NCI-H2227 (cell line): ENCODE measurements at regions not wholly inside any gene's neighbourhood (a gene's known extent, or its start where the extent isn't known, plus 50 kb on each side); places are given as distances from the start of the nearest gene placed in this dataset.
"Not testable (repeated sequence)": the region's sequence is repeated elsewhere in the genome, so short reads cannot be mapped to it uniquely, and the experiment has no call there.

Experiments
- DNase-seq: peaks from one replicate; lab custom pipeline; 2025; ENCODE audit not compliant: unreplicated experiment; lab: John Stamatoyannopoulos, UW

DNA sequence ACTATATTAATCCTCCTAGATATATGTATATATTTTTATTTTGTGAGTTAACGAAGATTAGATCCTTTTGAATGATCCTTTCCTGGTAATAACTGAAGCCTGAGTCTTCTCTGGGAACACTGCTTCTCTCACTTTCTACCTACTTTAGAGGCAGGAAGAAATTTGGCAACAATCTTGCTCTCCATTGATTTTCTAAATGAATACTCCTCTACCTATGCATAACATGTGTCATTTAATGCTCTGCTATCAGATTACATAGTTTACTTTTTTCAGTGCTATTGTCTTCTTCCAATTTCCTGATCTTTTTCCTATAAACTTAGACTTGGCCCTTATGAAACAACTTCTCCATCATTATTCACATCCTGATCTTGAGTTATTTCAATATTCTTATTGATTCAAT is 60.4 kb upstream of the PDHA2 start:
- DNase-seq: no peak

DNA sequence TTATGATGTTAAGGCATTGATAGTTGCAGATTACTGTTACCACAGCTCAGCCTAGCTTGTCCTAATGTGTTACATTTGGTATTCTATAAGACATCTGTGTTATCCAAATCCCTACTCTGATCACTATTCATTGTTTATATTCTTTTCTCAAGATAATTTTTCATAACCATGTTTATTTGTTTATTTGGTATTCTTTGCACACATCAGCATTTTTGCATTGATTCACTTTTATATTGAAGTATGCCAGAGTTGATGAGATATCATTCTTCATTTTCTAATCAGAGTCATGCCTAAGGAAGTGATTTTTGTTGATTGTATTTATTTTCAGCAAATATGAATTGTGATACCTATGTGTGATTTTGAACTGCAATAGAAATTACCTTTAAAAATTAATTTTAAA is 61.2 kb upstream of the PDHA2 start:
- DNase-seq: no peak

DNA sequence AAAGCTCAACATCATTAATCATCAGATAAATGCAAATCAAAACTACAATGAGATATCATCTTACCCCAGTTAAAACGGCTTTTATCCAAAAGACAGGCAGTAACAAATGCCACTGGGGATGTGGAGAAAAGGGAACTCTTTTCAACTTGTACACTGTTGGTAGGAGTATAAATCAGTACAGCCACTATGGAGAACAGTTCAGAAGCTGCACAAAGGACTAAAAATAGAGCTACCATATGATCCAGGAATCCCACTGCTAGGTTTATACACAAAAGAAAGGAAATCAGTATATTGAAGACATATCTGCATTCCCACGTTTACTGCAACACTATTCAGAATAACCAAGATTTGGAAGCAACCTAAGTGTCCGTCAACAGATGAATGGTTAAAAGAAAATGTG is 69.3 kb upstream of the PDHA2 start:
- not testable (repeated sequence) for DNase-seq

DNA sequence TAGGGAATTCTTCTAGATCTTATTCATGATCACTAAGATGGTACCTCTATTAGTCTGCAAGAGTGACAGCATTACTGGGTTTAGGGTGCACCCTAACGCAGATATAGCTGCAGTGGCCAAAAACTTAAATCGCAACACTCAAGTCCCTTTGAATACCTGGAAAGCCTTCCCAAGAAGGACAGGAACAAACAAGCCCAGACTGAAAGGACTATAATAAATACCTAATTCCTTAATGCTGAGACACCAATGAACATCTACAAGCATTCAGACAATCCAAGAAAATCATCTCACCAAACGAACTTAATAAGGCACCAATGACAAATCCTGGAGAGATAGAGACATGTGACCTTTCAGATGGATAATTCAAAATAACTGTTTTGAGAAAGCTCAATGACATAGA is 74.9 kb upstream of the PDHA2 start:
- DNase-seq: no peak

DNA sequence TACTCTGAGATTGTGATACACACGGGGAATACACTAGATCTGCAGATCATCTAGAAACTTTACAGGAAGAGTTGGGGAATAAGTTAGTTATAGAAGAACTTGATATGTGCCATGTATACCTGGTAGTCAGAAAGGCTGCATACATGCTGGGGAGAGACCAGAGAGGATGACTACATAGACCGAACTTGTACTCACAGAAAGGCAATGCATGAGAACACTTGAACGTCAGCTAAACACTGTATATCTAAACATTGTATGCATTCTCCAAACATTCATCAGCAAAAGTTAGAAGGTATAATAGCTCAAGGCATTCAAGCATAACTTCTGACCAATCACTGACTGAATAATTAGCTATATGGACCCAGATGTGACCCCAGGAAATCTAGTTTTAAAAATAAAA is 78.0 kb upstream of the PDHA2 start:
- DNase-seq: no peak

DNA sequence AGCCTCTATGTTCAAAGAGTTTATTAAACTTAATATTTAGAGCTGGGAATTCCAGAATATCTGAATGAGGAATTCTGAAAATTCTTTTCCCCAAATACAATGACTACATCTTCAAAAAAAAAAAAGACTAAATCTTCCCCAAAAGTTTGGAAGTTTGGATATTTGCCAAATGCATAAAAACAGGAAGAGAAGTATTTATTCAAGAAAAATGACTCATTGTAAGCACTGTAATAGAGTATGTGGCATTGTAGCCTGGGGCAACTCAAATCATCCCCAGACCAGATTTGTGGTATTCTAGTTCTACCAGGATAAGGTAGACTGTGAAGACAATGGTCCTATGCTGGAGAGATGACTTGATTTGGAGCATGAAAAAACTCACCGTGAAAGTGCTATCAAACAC is 78.5 kb upstream of the PDHA2 start:
- no peak for DNase-seq

DNA sequence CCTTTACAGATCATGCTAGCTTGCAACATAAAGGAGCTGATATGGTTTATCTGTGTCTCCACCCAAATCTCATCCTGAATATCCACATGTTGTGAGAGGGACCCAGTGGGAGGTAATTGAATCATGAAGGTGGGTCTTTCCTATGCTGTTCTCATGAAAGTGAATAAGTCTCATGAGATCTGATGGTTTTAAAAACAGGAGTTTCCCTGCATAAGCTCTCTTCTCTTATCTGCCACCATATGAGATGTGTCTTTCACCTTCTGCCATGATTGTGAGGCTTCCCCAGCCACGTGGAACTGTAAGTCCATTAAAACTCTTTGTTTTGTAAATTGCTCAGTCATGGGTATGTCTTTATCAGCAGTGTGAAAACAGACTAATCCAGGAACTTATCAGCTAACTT is 79.2 kb upstream of the PDHA2 start:
- not testable (repeated sequence) for DNase-seq

DNA sequence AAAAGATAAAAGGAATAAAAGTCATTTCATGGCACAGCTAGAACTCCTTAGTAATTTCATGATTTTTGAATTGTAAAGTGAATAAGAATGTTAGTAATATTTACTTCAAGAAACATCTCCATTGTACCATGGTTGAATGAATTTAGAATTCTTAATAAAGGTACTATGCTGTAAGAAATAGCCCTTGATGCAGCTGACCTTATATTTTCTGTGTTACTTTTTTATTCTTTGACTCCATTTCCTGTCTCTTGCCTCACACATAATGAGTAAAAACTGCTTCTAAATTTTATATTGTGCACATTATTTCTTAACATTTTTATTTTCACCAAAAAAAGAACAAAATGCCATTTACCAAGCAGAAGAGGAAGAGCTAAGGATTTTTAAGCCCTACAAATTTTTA is 81.9 kb upstream of the PDHA2 start:
- no peak for DNase-seq

DNA sequence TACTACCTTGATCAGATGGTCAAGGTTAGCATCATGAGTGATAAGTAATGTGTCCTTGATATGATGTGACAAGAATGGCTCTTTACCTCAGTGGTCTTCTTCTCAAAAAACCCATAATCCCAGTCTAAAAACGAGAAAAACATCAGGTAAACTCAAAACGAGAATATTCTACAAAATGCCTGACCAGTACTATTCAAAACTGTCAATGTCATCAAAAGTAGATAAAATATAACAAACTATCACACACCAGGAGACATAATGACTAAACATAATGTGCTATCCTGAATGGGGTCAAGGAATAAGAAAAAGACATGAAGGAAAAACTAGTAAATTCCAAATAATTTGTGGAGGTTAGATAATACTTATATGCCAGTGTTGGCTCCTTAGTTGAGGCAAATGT is 85.2 kb upstream of the PDHA2 start:
- no peak for DNase-seq

DNA sequence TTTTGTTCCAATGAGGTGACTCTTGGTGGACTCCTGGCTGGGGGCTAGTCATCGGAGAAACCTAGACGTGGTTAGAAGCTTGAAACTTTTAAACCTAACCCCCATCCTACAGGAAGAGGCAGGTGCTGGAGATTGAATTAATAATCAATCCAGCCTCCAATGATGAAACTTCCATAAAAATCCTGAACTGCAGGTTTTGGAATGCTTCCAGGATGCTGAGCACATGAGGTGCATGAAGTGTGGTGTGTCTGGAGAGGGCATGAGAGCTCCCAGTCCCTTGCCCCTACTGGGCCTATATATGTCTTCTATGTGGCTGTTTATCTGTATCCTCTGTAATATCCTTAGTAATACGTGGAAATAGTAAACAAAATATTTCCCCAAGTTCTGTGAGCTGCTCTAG is 90.7 kb upstream of the PDHA2 start:
- DNase-seq: no peak

DNA sequence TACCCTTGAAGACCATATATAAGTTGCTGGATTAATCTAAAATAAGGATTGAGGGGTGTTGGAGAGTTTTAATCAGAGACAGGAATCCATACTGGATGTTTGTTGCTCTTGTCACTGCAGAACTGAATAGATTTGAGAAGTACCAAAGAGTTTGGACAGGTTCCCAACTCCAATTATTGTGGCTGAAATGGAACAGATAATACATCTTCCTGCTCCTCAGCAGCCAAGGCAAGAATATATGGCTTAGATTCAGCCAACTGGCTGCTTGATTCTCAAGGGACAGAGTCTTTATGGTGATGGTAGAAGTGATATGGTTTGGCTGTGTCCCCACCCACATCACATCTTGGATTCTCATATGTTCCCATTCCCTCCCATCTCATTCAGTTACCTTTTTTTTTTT is 97.0 kb upstream of the PDHA2 start:
- no peak for DNase-seq

DNA sequence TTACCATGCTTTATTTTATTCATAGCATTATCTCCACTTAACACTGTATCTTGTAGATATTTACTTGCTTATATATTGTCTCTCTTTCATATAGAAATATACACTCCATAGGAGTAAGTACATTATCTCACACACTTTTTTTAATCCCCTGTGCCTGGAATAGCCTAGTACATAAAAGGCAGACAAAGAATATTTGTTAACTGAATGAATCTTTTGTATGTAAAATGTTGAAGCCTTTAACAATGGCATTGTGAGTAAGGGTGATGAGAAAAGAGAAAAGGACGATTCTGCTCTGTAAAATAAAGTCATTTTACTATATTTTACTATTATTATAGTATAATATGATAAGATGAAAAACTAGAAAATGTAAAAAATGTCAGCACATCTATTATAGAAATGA is 97.7 kb upstream of the PDHA2 start:
- DNase-seq: no peak

DNA sequence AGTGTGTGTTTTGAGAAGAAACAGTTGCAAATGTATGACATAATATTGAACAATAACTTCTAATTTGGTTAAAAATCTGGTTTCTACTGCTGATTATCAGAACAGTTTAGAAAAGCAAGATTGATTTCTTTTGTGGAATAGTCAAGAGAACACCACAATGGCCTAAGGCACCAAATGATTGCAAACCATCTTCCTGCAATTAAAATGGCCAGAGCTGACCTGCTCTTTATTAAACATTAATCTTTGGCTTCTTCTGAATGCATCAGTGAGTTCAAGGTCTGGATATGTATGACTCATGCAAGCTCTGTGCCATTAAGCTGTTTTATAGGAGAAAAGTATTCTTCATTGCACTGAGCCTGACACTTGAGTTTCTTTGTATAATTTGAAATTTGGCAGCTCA is 107.8 kb upstream of the PDHA2 start:
- DNase-seq: no peak

DNA sequence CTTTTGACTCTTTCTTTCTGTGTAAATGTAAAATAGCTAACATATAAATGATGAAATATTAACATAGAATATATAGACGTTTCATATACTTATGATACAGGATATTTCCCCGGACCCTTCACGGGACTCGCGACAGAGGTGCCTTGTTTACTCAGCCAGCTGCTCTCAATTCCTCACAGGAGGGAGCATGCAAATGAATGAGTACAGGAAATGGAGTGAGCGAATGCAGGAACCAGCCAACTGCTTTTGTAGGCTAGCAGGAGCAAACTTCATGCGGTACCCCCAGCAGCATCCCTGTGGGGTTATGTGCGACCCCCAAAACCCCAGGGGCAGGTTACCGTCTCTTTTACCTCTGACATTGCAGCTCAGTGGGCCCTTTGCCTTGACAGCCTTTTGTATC is 110.3 kb upstream of the PDHA2 start:
- no peak for DNase-seq

DNA sequence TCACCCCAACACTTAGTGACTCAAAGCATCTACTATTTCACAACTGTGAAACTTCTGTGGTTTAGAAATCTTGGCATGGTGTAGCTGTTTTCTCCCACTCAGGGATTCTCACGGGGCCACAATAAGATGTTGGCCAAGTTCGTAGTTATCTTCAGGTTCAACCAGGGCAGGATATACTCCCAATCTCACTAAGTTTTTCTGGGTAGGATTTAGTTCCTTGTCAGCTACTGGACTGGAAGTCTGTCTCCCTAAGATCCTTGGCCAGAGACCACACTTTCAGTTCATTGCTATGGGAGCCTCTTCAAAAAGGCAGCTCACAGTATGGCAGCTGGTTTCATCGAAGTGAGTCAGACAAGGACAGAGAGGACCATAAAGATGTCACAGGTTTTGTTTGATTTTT is 111.7 kb upstream of the PDHA2 start:
- no peak for DNase-seq

DNA sequence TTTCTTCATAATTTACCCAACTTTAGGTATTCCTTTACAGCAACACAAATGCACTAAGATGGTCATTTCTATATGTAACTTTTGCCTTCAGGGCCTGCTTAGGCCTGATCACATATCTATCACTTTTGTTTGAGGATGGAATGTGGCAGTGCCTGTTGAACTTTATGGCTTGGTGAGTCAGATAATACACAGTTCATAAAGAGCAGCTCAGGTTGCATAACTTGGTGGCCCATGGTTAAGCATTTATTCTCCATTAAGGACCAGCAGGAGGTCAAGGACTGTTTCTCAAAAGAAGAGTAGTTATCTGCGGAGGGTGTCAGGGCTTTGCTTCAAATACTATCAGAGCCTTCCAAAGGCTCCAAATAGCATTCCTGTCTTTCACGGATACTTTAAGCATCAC is 124.1 kb upstream of the PDHA2 start:
- no peak for DNase-seq

DNA sequence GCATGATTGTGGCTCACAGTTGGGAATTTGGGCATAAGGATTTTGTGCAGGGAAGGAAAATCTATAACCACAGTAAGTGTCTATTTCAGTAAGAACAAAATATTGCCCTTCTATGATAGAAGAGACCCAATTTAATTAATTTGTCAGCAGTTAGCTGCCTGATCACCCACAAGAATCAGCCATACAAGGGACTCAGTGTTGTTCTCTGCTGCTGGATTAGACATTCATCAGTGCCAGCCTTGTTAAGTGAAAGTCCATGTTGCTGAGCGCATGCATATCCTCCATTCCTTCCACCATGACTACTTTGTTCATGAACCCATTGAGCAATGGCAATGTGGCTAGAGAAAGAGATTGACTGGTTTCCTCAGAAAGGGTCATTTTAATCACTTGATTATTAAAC is 125.3 kb upstream of the PDHA2 start:
- DNase-seq: no peak

DNA sequence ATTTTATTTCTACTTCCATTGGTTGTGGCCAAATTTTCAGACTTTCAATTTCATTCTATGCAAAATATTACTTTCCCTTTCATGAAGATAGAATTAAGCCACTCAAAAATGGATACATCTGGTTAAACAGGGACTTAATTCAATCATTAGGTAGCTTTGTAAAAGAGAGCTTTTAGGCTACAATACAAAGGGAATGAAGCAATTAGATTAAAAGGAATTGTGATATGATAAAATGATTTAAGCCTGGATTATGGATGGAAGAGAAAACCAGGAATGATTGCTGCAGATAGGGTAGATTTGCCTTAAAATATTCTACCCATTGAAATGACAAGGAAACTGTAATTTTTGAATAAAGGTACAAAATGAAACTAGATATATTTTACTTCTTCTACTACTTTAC is 134.6 kb upstream of the PDHA2 start:
- no peak for DNase-seq

DNA sequence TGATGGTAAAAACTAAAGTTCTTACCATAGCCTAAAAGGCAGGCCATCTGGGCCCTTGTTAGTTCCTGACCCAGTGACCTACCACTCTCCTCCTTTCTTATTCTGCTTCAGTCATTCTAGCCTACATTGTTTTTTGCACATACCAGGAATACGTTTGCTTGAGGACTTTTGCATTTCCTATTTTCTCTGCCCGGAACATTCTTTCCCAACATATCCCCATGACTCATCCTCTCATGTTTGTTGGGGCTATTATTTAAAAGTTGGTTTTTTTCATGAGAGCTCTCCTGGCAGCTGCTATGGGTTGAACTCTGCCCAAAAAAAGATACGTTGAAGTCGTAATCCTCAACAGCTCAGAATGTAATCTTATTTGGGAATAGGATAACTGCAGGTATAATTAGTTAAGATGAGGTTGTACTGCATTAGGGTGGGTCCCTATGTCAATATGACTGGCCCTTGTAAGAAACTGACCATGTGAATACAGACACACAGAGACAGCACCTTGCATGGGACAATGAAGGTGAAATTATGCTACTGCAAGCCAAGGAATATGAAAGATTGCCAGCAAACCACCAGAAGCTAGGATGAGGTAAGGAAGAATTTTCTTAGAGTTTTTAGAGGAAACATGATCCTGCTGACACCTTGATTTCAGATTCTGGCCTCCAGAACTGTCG is 138.3 kb upstream of the PDHA2 start:
- DNase-seq: no peak

DNA sequence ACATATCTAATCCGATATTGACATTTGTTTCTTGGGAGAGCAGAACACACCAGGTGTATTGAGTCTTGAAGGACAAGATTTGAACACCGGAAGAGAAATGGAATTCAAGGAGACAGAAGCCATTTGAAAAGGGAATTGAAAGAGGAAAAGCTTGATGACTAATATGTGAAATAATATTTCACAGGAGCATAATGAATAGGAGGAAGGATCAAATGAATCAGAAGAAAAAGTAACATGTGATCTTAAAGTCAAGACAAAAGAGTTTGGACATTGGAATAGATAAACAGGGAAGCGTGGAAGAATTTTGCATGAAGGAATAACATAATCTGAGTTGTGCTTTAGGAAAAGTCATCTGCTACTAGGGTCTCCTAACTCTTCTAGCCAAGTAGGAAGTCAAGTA is 145.5 kb upstream of the PDHA2 start:
- no peak for DNase-seq

DNA sequence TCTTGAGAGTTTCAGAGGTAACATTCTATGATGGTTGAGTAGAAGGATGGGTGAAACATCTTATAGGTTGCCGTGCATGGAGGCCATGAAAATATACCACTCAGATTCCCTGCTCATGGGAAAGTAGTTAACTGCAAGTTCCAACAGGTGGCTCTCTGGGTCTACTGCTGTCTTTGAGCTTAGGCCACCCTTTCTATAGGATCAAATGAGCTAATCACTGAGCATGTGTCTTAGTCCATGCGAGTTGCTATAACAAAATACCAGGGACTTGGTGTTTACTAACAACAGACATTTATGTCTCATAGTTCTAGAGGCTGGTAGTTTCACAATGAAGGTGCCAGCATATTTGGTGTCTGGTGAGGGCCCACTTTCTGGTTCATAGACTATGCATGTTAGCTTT is 144.8 kb upstream of the UNC5C start:
- DNase-seq: no peak

DNA sequence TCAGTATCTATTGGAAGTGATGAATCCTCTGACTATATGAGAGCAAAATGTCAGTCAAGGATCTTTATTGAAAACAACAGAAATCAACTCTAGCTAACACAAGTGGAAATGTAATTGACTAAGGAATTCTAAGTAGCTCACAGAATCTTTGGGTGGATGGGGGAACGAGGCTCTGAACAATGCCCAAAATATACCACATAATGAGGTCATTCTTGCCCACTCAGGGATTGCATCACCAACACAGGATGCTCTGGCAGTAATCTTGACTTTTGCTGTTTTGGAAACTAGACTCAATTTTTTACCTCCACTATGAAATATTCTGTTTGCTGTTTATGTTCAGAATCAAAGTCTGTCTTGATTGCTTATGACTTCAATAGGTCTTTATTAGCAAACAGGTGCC is 127.4 kb upstream of the UNC5C start:
- DNase-seq: no peak

DNA sequence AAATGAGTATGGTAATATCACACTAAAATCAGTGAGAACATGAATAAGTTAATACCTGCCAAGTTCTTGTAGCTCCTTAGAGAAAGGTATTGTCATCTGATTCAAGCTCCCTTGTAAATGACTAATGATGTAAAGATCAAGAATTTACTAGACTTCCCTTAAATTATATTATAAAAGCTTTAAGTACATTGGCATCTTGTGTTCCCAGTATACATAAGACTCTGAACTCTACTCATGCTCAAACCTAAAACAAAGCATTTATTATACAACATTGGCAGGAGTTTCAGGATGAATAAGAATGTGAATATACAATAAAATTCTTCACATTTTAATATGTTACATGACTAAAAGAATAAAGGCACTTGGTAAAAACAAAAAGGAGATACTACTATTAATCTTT is 126.8 kb upstream of the UNC5C start:
- no peak for DNase-seq

DNA sequence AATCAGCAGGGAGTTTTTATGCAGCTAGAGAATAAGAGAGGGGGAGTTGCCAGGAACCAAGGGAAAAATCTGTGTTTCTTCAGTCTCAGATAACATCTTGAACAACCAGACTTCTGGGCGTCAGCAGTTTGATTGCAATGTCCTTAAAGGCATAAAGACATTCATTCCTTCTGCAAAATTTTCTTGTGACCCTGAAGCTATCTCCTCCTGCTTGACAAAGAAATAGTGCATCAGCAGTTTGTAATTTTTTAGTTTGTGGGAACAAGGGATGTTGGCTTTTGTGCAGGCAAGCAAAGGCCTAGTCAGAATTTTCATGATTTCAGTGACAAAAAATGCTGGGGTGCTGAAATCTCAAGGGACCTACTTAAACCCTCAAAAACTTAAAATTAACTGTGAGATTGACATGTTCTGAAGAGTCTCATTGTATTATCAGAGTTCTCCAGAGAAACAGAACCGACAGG is 125.8 kb upstream of the UNC5C start:
- no peak for DNase-seq
